ENCODE measurements at regions not wholly inside any gene's neighbourhood (a gene's known extent, or its start where the extent isn't known, plus 50 kb on each side); places are given as distances from the start of the nearest gene placed in this dataset.

- TF ChIP-seq CTCF (conservative IDR thresholded peaks at IDR 0.05) = no peak
- no peak for TF ChIP-seq EZH2 (IDR thresholded peaks at IDR 0.05; ENCODE audit: low read depth)
Measured at GRCh38 chr10:78354101-78354500, 320.4 kb downstream of the RPS24 start.

All from PC-9 (cell line).